ENCODE measurements at regions not wholly inside any gene's neighbourhood (a gene's known extent, or its start where the extent isn't known, plus 50 kb on each side); places are given as distances from the start of the nearest gene placed in this dataset.

DNA sequence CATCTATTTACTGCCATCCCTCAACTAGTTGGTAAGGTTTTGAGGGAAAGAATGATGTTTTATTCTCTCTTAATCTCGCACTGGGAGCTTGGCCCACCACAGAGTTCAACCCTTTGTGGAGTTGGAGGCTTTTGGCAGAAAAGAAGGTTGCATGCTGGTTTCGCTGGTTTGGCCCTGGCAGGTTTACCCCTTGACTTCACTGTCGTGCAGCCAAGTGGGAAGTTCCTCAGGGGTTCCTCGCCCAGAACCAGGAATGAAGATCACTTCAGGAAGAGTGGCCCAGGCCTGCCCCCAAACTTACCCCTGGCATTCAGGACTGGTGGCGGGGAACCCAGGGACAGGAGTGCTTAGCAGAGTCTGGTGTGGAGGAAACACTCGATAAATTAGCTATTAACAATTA lies 103.1 kb upstream of the LYZL2 start:
- TF ChIP-seq, protein P1, sequence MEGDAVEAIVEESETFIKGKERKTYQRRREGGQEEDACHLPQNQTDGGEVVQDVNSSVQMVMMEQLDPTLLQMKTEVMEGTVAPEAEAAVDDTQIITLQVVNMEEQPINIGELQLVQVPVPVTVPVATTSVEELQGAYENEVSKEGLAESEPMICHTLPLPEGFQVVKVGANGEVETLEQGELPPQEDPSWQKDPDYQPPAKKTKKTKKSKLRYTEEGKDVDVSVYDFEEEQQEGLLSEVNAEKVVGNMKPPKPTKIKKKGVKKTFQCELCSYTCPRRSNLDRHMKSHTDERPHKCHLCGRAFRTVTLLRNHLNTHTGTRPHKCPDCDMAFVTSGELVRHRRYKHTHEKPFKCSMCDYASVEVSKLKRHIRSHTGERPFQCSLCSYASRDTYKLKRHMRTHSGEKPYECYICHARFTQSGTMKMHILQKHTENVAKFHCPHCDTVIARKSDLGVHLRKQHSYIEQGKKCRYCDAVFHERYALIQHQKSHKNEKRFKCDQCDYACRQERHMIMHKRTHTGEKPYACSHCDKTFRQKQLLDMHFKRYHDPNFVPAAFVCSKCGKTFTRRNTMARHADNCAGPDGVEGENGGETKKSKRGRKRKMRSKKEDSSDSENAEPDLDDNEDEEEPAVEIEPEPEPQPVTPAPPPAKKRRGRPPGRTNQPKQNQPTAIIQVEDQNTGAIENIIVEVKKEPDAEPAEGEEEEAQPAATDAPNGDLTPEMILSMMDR (IDR thresholded peaks at IDR 0.05), result no peak
- TF ChIP-seq POLR2A (IDR thresholded peaks at IDR 0.05), result no peak
